T47D (cell line): ENCODE measurements at regions not wholly inside any gene's neighbourhood (a gene's known extent, or its start where the extent isn't known, plus 50 kb on each side); places are given as distances from the start of the nearest gene placed in this dataset.
A peak's percentile ranks its signal among the peaks of the same experiment; 100 is the strongest.

Experiments used
- DNase-seq, 2 experiments: peaks; one replicate each; pipeline versions ENCODE4 v3.0.0 to v3.0.0-alpha.2; 2011 to 2012; ENCODE audit warnings: low read depth in 1 of 2, low spot score in 1 of 2
- JUND ChIP-seq: IDR thresholded peaks from 2 replicates; pipeline ENCODE4 v1.6.1; 2012; ENCODE audit warnings: low read depth
- in situ Hi-C: cut with HindIII; loops from 2 replicates; pipeline ENCODE4 v1.10.0; 2016; ENCODE audit warnings: low sequenced_read_pairs, low pct_unique_long_range_greater_than_20kb

DNA sequence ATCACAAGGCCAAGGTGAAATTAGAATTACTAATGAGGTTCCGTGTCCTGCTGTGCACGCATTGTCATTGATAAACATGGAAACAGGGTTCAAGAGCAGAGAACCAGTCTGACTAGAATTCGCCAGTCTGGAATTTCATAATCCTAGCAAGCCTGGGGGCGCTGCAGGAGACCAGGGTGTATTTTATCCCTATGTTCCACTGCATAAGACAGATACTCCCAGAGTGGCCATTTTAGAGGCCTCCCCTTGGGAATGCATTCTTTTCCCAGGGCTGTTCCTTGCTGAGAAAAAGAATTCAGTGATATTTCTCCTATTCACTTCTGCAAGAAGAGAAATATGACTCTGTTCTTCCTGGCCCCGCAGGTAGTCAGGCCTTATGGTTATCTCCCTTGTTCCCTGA lies 1387.7 kb downstream of the MAT2B start:
- in situ Hi-C loops, result no loop called here
- DNase-seq, result peak in 1 of 2 experiments; percentile 28
- TF ChIP-seq JUND, result no peak

- no peak for TF ChIP-seq JUND
- DNase-seq, result no peak
- in situ Hi-C loops, result no loop called here
These were observed 1393.3 kb downstream of the MAT2B start for GRCh38 chr5:164898705-164899104.

DNA sequence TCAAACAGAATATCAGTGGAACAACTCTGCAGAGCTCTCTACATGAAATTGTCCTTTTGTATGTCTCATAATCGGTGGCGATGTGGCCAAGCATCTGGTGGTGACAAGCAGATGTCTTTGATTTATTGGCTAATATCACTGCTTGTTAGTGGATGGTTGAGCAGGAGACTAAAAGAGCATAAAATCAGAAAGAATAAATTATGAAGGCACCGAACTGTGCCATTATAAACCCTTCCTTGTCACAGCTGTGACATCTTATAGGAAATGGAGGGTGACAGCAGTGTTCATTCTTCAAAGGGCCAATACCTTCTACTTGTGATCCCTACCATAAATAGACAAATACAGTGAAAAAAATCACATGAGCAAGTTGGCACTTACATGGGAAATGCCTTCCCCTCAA lies 1404.3 kb downstream of the MAT2B start:
- in situ Hi-C loops, result no loop called here
- no peak for TF ChIP-seq JUND
- DNase-seq, result no peak

- in situ Hi-C loops, result no loop called here
- peak in 1 of 2 experiments; percentile 32 for DNase-seq
- TF ChIP-seq JUND, result no peak
These were observed 1416.3 kb downstream of the MAT2B start for GRCh38 chr5:164921722-164922121.

GRCh38 chr5:164934039-164934438 lies 1428.6 kb downstream of the MAT2B start:
- TF ChIP-seq JUND, result no peak
- DNase-seq, result peak in 1 of 2 experiments; percentile 52
- in situ Hi-C loops, result no loop called here

GRCh38 chr5:164934561-164934960 lies 1429.1 kb downstream of the MAT2B start:
- TF ChIP-seq JUND, result no peak
- in situ Hi-C loops, result no loop called here
- no peak for DNase-seq

DNA sequence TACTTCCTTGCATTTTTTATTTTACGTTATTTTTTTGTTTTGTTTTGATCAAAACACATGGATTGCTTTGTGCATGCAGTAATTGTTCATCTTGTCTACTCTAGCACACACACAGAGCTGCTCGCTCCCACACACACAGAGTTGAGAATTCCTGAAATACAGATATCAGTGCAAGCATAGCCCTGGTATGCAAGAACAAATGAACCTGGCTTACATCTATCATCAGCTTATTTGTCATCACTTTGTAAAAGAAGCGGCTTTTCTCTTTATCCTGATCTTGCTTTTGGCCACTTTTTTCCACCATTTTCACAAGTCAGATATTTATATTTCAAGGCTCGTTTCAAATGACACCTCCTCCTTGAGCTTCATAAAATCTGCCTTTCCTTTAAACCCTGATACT lies 1435.7 kb downstream of the MAT2B start:
- DNase-seq, result no peak
- TF ChIP-seq JUND, result no peak
- in situ Hi-C loops, result no loop called here

DNA sequence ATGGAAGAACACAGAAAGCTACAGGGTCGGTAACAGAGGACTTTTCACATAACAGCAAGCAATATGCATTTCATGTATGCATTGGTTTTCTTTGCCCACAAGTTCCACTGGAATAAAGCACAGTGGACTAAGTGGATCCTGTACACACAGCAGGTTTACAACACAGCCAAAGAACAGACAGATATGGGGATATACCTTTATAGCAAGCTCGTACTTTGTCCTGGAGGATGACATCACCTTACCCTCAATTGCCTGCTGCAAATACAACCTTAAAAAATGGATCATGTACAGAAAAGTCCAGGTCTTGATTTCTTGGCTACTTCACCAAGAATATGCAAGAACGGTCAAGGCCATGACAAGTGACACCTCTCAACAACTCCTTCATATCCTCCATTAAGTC lies 1445.5 kb downstream of the MAT2B start:
- no peak for TF ChIP-seq JUND
- in situ Hi-C loops, result no loop called here
- DNase-seq, result no peak

GRCh38 chr5:164951570-164951969 lies 1446.2 kb downstream of the MAT2B start:
- DNase-seq, result no peak
- in situ Hi-C loops, result no loop called here
- no peak for TF ChIP-seq JUND

DNA sequence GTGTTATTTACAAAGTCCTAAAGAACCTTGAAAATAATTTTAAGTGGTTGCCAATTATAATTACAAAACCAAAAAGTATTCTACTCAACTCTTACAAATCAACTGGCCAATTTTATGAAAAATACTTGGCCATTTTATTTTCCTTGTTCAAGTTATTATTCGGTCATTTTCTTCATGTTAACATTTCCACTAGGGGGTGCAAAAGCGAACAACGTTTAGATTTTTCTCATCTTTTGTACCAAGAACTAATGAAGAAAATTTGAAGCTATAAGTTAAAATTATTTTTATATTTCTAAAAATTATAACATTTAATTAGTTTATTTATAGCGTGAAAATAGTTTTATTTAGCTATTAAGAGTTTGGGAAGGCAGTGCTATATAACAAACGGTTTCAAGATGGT lies 1453.3 kb downstream of the MAT2B start:
- in situ Hi-C loops, result no loop called here
- DNase-seq, result peak in 1 of 2 experiments; percentile 32
- no peak for TF ChIP-seq JUND

DNA sequence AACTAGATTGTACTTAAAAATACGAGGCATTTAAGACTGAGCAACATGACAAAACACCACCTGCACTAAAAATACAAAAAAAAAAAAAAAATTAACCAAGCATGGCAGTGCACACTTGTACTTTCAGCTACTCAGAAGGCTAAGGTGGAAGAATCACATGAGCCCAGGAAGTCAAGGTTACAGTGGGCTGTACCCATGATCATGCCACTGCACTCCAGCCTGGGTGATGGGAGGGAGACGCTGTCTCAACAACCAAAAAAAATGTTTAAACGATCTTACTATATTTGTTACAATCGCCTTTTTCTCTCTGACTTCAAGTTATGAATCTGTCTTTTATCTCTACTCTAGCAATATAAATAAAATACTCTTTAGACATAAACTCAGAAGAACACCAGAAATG lies 1454.3 kb downstream of the MAT2B start:
- no peak for TF ChIP-seq JUND
- no peak for DNase-seq
- in situ Hi-C loops, result no loop called here

GRCh38 chr5:164962329-164962961 lies 1457.0 kb downstream of the MAT2B start:
- DNase-seq, result peak in 1 of 2 experiments; percentile 49

DNA sequence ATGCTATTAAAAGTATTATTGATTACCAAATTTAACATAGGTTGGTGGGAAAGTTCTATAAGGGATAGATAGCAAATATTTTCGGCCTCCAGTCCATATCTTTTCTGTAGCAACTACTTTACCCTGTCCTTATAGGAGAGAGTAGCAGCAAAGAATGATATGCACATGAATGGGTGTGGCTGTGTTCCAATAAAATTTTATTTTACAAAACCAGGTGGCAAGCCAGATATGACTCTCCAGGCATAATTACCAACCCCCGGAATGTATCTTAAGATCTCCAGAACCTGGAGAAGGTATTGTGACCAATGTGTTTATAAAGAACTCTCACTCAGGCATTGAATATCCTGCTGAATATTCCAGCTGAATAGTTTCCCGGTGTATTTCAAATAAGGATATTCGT lies 1461.2 kb downstream of the MAT2B start:
- no peak for DNase-seq
- in situ Hi-C loops, result no loop called here

More at GRCh38 chr5:164962329-164962961, 1457.0 kb downstream of the MAT2B start:
- in situ Hi-C loops, result no loop called here
- TF ChIP-seq JUND, result peak; percentile 98

DNA sequence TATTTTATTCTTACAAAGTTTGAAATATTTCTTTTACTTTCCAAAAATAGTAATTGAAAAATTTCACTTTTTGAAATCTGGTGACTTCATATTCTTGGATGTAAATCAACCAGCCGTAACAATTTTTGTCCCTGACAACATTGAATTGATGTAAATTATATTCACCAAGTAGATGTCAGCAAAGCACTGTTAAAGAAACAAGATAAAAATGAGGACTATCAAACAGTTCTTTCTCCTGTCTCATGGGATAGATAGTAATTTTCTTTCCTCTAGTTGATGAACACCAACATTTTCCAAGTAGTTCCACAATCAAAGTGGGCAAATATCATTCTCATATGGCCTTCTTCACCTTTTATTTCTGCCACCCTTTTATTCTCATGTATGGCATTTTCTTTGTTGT lies 1461.9 kb downstream of the MAT2B start:
- in situ Hi-C loops, result no loop called here
- TF ChIP-seq JUND, result no peak

More for the DNA sequence above, 1461.2 kb downstream of the MAT2B start:
- TF ChIP-seq JUND, result no peak

More for the DNA sequence above, 1461.9 kb downstream of the MAT2B start:
- no peak for DNase-seq
